ENCODE measurements at regions not wholly inside any gene's neighbourhood (a gene's known extent, or its start where the extent isn't known, plus 50 kb on each side); places are given as distances from the start of the nearest gene placed in this dataset.

- DNase-seq = no peak
These were observed 285.1 kb downstream of the GADD45G start for GRCh38 chr9:89889865-89890264.

- no peak for DNase-seq
These were observed 285.6 kb downstream of the GADD45G start for GRCh38 chr9:89890326-89890980.

- DNase-seq = no peak
These were observed 286.4 kb downstream of the GADD45G start for GRCh38 chr9:89891221-89891590.

GRCh38 chr9:89891591-89892304 is 286.9 kb downstream of the GADD45G start:
- no peak for DNase-seq

GRCh38 chr9:89892920-89893319 is 288.1 kb downstream of the GADD45G start:
- no peak for DNase-seq

- no peak for DNase-seq
These were observed 289.1 kb downstream of the GADD45G start for GRCh38 chr9:89893886-89894285.

GRCh38 chr9:89896806-89897340 is 292.1 kb downstream of the GADD45G start:
- no peak for DNase-seq

GRCh38 chr9:89899573-89899972 is 294.8 kb downstream of the GADD45G start:
- DNase-seq = no peak

GRCh38 chr9:89901920-89902319 is 297.1 kb downstream of the GADD45G start:
- no peak for DNase-seq

GRCh38 chr9:89902450-89903140 is 297.8 kb downstream of the GADD45G start:
- DNase-seq = no peak

- DNase-seq = no peak
These were observed 298.3 kb downstream of the GADD45G start for GRCh38 chr9:89903141-89903475.

- no peak for DNase-seq
These were observed 301.0 kb downstream of the GADD45G start for GRCh38 chr9:89905606-89906338.

GRCh38 chr9:89911721-89912604 is 307.2 kb downstream of the GADD45G start:
- DNase-seq = no peak

GRCh38 chr9:89912605-89912953 is 307.8 kb downstream of the GADD45G start:
- no peak for DNase-seq

GRCh38 chr9:89915187-89915586 is 310.4 kb downstream of the GADD45G start:
- no peak for DNase-seq

GRCh38 chr9:89916001-89916597 is 311.3 kb downstream of the GADD45G start:
- DNase-seq = no peak

- DNase-seq = no peak
These were observed 313.0 kb downstream of the GADD45G start for GRCh38 chr9:89917861-89918260.

GRCh38 chr9:89919171-89919681 is 314.4 kb downstream of the GADD45G start:
- DNase-seq = peak; percentile 8

- DNase-seq = no peak
These were observed 315.3 kb downstream of the GADD45G start for GRCh38 chr9:89920131-89920530.

- no peak for DNase-seq
These were observed 316.1 kb downstream of the GADD45G start for GRCh38 chr9:89920951-89921350.

- no peak for DNase-seq
These were observed 317.3 kb downstream of the GADD45G start for GRCh38 chr9:89922099-89922498.

GRCh38 chr9:89923174-89923573 is 318.4 kb downstream of the GADD45G start:
- DNase-seq = no peak
